NCI-H187 treated with DMSO at 0.1 percent for 48 hours (cell line): ENCODE measurements at regions not wholly inside any gene's neighbourhood (a gene's known extent, or its start where the extent isn't known, plus 50 kb on each side); places are given as distances from the start of the nearest gene placed in this dataset.

Experiments used
- DNase-seq: peaks from one replicate; lab custom pipeline; 2025; lab: John Stamatoyannopoulos, UW

DNA sequence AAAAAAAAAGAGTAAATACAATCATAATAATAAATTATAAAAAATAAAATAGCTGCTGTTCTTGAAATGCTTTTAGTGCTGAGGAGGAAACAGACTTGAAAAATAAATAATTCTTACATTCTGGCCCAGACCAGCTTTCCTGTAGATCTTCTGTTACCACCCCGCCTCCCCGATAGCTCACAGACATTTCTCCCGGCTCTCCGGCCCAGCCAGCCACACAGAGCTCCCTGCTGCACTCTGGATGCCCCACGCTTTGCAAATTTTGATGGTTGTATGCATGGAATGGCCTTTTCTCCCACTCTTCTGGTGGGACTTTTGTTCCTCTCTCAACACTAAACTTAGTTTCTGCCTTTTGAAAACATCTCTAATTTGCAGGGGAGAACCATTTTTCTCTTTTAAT is 249.3 kb downstream of the ATP23 start:
- no peak for DNase-seq

DNA sequence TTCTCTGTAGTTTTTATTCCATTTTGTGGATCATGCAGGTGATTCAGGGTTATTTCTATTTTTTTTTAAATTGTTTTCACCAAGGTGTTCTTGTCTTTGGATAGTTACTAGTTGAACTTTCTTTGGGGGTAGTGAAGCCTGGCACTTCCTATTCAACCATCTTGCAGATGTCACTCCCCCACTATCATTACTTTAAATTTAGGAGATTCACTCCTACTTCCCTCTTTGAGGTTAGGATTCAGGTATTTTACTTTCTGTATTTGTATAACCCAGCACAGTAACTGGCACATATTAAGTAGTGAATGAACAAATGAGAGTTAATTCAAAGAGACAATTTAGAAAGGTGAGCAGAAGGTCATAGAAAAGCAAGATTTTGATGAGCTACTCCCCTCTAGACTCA is 255.6 kb downstream of the ATP23 start:
- DNase-seq = no peak

DNA sequence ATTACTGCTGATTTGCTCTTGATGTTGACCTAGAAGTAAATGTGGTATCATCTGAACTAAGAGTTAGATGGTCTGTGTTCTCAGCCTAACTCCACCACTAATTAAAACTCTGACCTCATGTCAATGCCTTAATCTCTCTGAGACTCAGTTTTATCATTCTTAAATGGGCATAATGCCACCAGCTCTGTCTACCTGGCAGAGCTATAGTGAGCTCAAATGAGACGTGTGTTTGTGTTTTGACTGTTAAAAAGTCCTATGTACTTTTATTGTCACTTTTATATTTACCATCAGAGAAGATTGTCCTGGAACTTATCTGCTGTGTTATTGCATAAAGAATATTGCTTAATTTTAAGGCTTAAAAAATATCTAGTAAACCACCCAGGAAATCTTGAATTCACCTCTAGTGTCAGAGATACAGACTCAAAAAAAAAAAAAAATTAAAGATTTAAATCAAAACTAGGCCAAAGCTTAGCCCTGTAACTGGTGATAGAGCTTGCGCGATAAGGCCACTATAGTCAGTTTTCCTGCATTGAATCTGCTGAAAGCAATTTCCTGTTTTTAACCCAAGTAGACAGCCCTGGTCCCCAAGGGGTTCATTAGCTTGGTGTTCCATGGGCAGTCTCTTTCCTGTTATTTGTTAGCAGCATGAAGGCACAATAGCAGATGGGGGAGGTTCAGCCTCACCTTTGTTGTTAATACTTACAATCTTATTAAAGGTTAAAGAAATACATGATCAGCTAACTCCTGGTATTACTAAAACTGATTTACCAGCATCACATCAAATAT is 261.8 kb downstream of the ATP23 start:
- no peak for DNase-seq

DNA sequence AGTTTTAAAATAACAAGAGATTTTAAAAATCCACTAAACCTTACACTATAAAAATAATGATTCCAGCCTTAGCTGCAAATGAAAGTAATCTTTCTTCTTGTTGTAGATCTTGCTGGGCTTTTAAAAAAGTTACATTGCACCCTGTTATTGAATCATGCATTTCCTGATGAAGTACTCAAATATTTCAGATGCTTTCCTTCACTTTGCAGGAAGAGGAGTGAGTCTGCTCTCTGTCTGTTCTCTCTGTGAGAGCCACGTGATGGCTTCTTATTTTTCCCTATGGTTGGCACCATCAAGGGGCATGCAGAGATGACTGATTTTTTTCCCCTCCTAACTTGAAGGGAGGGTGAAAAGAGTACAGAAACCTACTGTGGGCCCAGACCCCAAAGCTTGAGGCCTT is 262.7 kb downstream of the ATP23 start:
- DNase-seq = no peak

DNA sequence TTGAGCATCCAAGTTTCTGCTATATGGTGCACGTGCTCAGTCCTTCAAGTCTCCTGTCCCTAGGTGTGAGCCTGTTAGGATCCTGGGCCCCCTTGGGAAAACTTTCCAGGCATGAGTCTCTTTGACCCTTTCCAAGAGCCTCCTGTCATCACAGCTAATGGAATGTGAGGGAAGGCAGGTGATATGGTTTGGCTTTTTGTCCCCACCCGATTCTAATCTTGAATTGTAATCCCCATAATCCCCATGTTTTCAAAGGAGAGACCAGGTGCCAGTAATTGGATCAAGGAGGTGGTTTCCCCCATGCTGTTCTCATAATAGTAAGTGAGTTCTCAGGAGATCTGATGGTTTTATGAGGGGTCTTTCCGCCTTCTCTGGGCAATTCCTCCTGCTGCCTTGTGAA is 265.5 kb downstream of the ATP23 start:
- DNase-seq = no peak

DNA sequence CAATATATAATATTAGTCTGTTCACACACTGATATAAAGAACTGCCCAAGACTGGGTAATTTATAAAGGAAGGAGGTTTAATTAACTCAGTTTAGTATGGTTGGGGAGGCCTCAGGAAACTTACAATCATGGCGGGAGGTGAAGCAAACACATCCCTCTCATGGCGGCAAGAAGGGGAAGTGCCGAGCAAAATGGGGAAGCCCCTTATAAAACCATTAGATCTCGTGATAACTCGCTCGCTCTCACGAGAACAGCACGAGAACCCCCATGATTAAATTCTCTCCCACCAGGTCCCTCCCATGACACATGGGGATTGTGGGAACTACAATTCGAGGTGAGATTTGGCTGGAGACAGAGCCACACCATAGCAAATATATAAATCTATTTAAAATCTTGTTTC is 269.8 kb downstream of the ATP23 start:
- DNase-seq = no peak

DNA sequence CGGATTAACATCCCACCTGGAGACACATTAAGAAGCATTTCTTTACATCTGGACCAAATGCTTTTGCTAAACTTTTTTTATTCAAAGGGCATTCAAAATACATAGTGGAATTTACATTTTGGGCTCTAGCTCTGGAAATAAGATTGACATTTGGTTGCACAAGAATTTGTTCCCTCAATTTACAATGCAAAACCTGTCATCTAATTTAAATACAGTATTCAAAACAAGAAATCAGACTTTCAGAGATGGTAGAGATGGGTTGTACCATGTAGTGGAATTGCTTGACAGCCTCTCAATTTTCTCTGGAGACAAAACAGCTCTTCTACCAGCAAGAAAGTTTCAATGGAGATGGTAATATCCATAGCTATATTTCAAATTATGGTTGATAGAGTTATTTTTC is 275.8 kb downstream of the ATP23 start:
- DNase-seq = no peak

DNA sequence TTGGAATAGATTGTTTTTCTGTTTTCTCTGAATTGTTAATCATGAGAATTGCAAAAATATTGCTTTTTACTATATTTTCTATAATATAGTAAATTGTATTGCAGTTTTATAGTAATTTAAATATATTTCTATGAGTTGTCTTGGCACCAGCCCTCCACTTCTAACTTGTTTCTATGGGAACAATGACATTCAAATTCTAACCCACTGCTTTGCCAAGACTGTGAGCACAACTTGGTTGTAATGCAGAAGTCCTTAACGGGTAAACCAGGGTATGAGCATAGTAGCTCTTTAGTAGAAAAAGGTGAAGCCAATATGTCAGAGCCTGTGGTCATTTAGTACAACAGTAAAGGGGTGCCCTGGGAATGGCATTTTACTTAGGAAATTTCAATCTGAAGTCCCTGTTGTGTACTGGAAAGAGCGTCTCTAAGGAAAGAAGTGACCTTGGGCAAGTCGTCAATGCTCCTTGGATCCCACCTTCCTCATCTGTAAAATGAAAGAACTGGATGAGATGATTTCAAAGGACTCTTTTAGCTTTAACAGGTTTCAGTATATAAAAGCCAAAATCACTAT is 283.3 kb downstream of the ATP23 start:
- no peak for DNase-seq

DNA sequence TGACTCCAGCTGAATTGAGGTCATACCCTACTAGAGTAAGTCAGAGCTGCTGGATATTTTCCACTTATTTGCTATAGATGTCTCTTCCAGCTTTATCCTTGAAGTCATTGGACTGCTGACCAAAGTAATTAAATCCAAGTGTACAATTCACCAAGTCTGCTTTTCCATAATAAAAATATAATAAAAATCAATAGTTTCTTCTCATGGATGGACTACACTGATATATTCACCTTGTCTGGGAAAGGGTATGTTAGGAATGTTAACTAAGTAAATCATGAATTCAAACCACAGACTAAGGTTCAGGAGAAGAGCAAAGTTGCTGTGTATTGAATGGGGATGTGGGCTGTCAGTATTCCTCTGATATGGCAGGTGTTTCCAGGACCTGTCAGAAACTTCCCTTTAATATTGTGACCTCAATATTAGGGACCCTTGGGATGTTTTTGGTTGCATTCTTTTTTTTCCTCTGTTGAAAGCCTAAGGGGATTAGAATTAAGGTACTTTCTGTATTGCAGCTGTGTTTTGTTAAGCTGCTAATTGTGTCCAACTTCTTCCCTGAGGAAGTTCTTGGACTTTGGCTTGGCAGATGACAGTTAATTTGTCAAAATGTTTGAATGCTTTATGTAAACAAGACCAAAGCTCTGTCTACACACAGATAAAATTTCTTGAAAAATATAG is 284.0 kb downstream of the ATP23 start:
- no peak for DNase-seq

DNA sequence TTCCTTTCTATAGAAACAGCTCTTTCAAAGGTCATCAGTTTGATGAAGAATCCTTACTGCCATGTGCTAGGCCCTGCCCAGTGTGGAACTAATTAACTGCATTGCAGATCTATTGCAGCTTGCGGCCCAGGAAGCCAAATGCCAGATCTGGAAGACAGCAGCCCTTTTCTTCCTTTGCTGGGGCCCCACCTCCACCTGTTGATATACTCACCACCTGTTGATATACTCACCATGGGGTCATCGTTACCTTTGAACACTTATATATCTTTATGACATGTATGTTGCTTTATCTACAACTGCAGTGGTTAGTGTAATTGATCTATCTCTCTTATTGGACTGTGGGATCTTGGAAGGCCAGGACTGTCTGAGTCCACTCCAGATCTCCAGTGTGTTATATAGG is 292.5 kb downstream of the ATP23 start:
- DNase-seq = no peak

DNA sequence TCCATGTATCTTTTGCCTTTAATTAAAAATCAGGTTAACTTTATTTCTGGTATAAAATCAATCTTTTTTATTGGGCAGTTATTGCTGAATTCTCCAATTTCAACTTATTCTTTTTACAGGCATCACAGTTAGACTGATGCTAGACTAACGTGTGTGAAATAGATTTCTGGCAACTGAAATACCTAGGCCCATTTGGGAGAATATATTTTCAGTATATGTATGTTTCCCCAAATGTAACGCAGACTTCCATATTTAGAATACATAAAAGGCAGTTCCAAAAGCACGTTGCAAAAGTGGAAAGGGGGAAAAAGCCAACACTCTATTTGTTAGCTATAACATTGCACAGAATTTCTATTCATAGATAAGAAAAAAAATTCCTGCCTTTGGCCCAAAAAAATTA is 297.0 kb downstream of the ATP23 start:
- DNase-seq = no peak

DNA sequence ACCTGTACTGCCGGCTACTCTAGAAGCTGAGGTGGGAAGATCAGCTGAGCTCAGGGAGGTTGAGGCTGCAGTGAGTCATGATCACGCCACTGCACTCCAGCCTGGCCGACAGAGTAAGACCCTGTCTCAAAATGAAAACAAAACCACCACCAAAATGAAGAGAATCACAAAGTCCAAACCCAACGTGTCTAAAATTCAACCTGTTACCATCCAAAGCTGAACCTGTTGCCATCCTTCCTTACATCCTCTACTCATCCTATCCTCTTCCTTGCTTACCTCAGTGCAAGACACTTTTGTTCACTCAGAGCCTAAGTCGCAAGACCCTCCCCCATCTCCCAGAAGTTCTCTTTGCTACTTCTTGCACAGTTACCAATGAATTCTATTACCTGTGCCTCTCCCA is 299.7 kb downstream of the ATP23 start:
- no peak for DNase-seq

DNA sequence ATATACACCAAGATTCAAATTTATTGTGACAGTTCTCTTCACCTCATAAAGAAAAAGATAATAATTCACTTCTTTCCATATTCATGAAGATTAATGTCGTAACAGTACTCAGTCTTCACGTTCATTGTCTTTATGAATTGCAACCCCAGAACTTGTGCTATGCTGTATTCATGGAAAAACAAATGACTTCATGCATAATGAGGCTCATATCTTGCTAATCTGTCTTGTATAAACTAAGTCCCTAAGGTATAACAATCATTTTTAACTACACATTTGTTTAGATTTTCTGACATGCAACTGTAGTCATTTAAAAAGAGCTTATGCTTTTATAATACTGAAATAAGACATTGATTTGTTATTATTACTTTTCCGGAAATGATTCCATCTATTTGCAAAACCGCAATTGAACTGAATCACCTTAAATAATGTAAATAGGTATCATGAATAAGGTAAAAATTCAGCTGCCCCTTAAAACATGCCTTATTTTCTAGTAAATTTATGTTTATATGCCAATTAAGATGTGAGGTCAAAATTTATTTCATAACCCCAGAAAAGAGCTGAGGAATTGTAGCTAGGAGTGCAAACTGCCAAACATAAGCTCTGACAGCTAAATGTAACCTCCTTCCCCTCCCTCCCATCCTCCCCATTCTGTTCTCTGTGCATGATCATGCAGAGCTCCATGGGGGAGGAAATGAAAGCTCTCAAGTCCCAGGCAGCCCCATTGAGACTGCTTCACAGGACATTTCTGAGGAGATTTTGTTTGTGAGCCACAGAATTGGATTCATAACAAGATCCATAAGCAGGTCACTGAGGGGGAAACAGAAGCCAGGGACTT is 301.6 kb downstream of the ATP23 start:
- no peak for DNase-seq

DNA sequence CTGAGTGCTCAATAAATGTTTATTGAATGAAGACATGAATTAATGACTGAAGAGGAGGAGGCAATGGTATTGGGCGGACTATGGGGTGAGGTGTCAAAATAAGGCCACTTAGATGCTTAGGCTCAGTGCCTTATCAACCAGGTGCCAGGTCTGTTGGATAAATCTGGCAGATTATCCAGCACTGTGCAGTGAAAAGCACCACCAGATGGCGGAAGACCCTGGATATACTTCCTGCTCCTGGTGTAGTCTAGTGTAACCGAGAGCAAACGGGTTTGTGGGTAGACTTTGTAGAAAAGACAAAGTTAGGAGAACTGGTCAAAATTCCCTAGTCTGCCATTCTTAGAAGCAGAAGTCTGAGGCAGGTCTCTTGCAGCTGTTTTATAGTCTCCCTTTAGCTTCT is 306.3 kb downstream of the ATP23 start:
- no peak for DNase-seq

DNA sequence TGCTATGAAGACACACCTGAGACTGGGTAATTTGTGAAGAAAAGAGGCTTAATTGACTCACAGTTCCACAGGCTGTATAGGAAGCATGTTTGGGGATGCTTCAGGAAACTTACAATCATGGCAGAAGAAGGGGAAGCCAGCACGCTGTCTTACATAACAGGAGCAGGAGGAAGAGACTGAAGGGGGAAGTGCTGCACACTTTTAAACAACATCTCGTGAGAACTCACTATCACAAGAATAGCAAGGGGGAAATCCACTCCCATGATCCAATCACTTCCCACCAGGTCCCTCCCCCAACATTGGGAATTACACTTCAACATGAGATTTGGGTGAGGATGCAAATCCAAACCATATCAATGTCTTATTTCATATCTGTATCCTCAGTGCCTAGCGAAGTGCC is 307.2 kb downstream of the ATP23 start:
- DNase-seq = no peak

DNA sequence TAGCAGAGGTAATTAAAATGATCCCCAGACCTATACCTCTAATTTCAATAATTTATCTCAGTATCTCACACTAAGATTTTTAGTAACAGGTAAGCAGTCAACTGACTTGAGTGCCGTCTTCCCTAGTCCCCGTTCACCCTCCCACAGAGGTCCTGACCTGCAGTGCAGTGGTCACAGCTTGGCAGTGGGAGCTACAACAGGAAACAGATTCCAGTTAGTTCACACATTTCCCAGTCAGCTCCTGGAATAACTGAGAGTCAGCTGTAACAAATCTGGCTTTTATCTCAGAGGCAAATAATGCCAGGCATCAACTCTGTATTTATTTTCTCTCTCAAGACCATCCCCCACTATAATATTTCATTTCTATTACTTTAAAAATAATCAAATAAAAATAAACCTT is 308.2 kb downstream of the ATP23 start:
- DNase-seq = no peak

DNA sequence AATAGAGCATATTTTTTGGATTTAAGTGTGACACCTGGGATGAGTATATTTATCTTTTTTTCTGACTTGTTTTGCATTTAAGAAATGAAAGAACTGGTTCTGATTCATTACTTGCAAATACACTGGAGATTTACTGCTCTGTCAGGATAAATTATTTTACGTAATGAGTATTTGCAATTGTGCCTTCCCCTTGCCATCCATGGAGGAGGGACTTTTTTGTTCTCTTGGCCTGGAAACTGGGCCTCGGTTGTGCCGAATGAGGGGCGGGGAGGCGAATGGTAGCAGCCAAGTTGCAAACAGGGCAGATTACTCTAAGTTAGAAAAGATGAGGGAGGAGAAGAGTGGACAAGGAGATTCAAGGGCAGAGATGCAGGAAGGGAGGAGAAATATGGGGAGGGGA is 308.7 kb downstream of the ATP23 start:
- DNase-seq = no peak

DNA sequence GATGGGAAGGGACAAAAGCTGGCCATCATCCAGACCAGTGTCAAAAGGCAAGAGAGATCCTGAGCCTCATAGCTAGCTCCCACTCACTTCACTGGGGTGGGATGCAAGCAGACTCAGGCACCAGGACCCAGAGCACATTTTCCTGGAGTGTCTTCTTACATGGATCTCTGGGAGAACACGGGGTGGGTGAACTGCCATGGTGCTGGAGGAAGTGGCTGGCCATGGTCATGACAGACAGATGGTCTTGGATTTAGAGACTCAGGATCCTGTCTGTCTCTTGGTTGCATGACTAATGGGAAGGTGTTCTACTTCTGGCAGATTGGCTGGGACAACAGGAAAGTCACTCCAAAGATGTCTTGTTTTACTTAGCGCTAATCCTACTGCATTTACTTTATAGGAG is 311.5 kb downstream of the ATP23 start:
- no peak for DNase-seq

DNA sequence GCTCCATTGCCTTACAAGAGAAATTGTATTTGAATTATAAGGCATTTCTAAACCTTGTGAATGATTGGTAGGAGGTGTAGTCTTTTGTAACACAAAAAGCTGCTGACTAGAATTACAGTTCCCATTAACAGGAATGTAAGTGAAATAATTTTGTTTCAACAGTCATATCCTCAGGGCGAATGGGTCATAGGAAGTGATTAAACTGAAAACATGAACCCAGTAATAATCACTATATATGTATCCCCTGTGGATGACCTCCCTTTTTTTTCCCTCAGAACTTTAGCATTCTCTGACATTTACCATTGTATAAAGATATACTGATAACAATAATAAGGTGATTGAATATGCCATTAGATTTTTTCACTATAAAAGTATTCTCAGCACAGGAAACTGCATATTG is 312.3 kb downstream of the ATP23 start:
- DNase-seq = no peak

DNA sequence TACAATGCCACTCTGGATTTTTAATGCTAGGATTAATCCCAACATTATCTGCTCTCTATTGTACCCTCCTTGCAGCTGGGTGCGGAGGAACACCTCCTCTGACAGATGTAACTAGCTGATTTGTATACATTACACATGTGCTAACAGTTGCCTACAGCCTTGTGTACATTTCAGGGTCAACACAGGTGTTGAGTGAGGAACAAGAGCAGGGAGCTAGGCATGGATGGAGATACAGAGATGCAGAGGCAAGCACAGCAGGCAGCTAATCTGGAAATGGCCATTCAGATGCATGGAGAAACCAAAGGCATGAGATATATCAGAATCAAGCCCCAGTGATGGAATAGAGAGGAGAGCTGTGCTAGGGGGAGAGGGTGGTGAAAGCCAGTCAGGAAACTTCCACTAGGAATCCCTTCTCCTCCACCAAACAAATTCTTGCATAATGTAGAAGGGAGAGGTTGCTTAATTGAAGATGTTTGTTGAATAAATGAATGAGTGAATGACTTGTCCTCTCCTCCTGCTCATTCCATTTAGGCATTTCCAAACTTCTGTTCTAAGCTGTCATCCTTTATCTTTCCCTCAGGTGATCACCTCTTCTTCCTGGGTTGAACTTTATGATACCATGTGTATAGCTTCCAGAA is 313.2 kb downstream of the ATP23 start:
- DNase-seq = no peak

DNA sequence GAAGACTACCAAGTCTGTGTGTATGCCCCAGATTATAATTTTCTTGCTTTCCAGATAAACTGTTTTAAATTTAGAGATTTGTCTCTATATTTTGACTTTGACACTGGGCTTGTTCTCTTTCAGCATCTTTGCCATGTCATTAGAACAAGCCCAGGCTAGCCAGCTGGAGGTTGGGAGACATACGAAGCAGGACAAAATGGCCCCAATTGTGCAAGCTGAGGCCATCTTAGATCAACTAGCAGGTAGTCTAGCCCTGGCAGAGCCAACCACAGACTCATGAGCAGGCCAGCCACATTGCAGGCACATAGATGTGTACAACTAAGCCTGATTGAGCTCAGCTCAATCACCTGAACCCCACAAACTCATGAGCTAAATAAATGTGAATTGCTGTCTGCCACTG is 321.4 kb downstream of the ATP23 start:
- DNase-seq = no peak

DNA sequence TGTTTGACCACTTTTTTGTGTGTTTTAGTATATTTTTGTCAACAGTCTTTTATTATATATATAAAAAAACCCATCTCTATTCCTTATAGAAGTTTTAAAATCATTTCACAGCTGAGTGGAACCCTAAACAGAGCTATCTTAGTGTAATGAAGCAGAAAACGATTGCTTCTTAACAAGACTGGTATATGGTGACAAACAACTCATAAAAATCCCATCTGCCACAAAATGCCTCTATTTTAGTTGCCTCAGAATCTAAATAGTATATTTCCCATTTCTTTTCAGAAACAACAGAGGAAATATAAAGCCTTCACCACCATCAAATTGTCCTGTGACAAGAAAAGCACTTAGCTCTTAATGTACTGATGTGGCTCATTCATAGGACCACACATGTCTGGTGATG is 322.4 kb downstream of the ATP23 start:
- DNase-seq = no peak
